OCI-LY7 (cell line): ENCODE measurements at regions not wholly inside any gene's neighbourhood (a gene's known extent, or its start where the extent isn't known, plus 50 kb on each side); places are given as distances from the start of the nearest gene placed in this dataset.

ENCODE experiments used
- BruUV-seq: library from RNA; stranded (reverse); fragments of 400-500 nt; replicated peaks from 2 replicates; lab custom pipeline; 2021; lab: Mats Ljungman, UMichigan
- CTCF ChIA-PET: fragments of 300-600 bp; sonication (Branson Sonifier 250); formaldehyde crosslinking; loops from one replicate; lab custom pipeline; 2022; ENCODE audit warnings: antibody characterized with exemption; ENCODE audit not compliant: unreplicated experiment; lab: Charles Lee
- POLR2A ChIA-PET: fragments of 300-600 bp; sonication (Branson Sonifier 250); formaldehyde crosslinking; loops from one replicate; lab custom pipeline; 2022; ENCODE audit warnings: antibody characterized with exemption; lab: Charles Lee
- DNase-seq: peaks from one replicate; pipeline ENCODE4 v3.0.0-alpha.2; 2015; ENCODE audit warnings: low spot score
- H2AFZ ChIP-seq: fragments of 200-600 bp; sonication (generic), shearing (Covaris generic); 2 replicates; pipeline ENCODE4 v1.6.1; 2014; ENCODE audit warnings: mild to moderate bottlenecking, antibody characterized with exemption, low read length, moderate library complexity
- H3K27ac ChIP-seq: fragments of 200-600 bp; sonication (generic); 2 replicates; pipeline ENCODE4 v1.5.1; 2014; ENCODE audit warnings: mixed run types, low read depth, mild to moderate bottlenecking, moderate library complexity, low read length, inconsistent platforms; ENCODE audit not compliant: poor library complexity, severe bottlenecking
- H3K36me3 ChIP-seq: fragments of 200-600 bp; sonication (generic); 2 replicates; pipeline ENCODE4 v1.6.1; 2014; ENCODE audit warnings: mild to moderate bottlenecking, antibody characterized with exemption, low read length, moderate library complexity, mixed read lengths; ENCODE audit not compliant: insufficient read depth
- H3K4me1 ChIP-seq: fragments of 200-600 bp; sonication (generic); 2 replicates; pipeline ENCODE4 v1.5.1; 2014; ENCODE audit warnings: mild to moderate bottlenecking, low read length; ENCODE audit not compliant: insufficient read depth, poor library complexity, severe bottlenecking
- H3K4me2 ChIP-seq: fragments of 200-600 bp; sonication (generic); 2 replicates; pipeline ENCODE4 v1.6.1; 2014; ENCODE audit warnings: mild to moderate bottlenecking, low read length
- H3K4me3 ChIP-seq: fragments of 200-600 bp; sonication (generic); 2 replicates; pipeline ENCODE4 v1.5.1; 2014; ENCODE audit warnings: mild to moderate bottlenecking, low read depth, low read length; ENCODE audit not compliant: poor library complexity, severe bottlenecking
- H3K79me2 ChIP-seq: fragments of 200-600 bp; sonication (generic); 2 replicates; pipeline ENCODE4 v1.6.1; 2016; ENCODE audit warnings: low read depth, mild to moderate bottlenecking, low read length, moderate library complexity, mixed read lengths; ENCODE audit not compliant: insufficient read depth
- H3K9me2 ChIP-seq: fragments of 200-600 bp; sonication (generic); 2 replicates; pipeline ENCODE4 v1.6.1; 2016; ENCODE audit warnings: mild to moderate bottlenecking, low read length, mixed read lengths; ENCODE audit not compliant: insufficient read depth
- H3K9me3 ChIP-seq: fragments of 200-600 bp; sonication (generic); 2 replicates; pipeline ENCODE4 v1.6.1; 2014; ENCODE audit warnings: mild to moderate bottlenecking, mixed run types, low read length, mixed read lengths
- H4K20me1 ChIP-seq: fragments of 200-600 bp; sonication (generic); 2 replicates; pipeline ENCODE4 v1.6.1; 2014; ENCODE audit warnings: mild to moderate bottlenecking, antibody characterized with exemption, low read length, moderate library complexity, mixed read lengths; ENCODE audit not compliant: insufficient read depth
- CTCF ChIP-seq: fragments of 200-600 bp; sonication (generic); conservative IDR thresholded peaks from 2 replicates; pipeline ENCODE4 v1.5.1; 2014; ENCODE audit warnings: mild to moderate bottlenecking, antibody characterized with exemption, low read length, moderate library complexity, mixed read lengths
- EZH2phosphoT487 ChIP-seq: fragments of 200-600 bp; sonication (generic); IDR thresholded peaks from 2 replicates; pipeline ENCODE4 v1.6.1; 2018; ENCODE audit warnings: low read depth, borderline replicate concordance, mild to moderate bottlenecking, mixed run types, antibody characterized with exemption, low read length, moderate library complexity, mixed read lengths
- intact Hi-C: fragments of 100-400 bp; cut with micrococcal nuclease; formaldehyde crosslinking; loops from one replicate; pipeline ENCODE4 v1.10.0; 2022; ENCODE audit not compliant: unreplicated experiment

GRCh38 chr2:21229302-21229701 lies 105.5 kb downstream of the TDRD15 start:
- Histone ChIP-seq H3K79me2 (no peaks in the 10 kb centered on the region), H2AFZ (no peak overlapping the region), H3K36me3 (no peaks in the 10 kb centered on the region), H3K4me3 (no peak overlapping the region), H3K9me3 (no peaks in the 10 kb centered on the region), H4K20me1 (no peaks in the 10 kb centered on the region), H3K4me1 (peaks cover 10% of the 10 kb centered on the region), H3K4me2 (no peak overlapping the region), H3K9me2 (no peaks in the 10 kb centered on the region), H3K27ac (no peak overlapping the region)
- ChIA-PET POLR2A (no interaction called here), CTCF (no interaction called here)
- DNase-seq, result no peak
- BruUV-seq, result no TSS peak
- TF ChIP-seq CTCF (no peak), EZH2phosphoT487 (no peak)
- intact Hi-C loops, result no loop called here

- H3K4me3 ChIP-seq, result no peak overlapping the region
- H3K4me1 ChIP-seq, result peaks cover 10% of the 10 kb centered on the region
- intact Hi-C loops, result no loop called here
- no peaks in the 10 kb centered on the region for H3K9me2 ChIP-seq
- no peaks in the 10 kb centered on the region for H3K79me2 ChIP-seq
- H3K36me3 ChIP-seq, result no peaks in the 10 kb centered on the region
- no peaks in the 10 kb centered on the region for H3K9me3 ChIP-seq
- no peak for DNase-seq
- POLR2A ChIA-PET, result no interaction called here
- CTCF ChIA-PET, result no interaction called here
- no TSS peak for BruUV-seq
- H4K20me1 ChIP-seq, result no peaks in the 10 kb centered on the region
- H3K4me2 ChIP-seq, result no peak overlapping the region
- H3K27ac ChIP-seq, result no peak overlapping the region
- no peak for TF ChIP-seq EZH2phosphoT487
- no peak for TF ChIP-seq CTCF
- H2AFZ ChIP-seq, result no peak overlapping the region
Measured at GRCh38 chr2:21230140-21230539, 106.4 kb downstream of the TDRD15 start.

GRCh38 chr2:21231985-21232384 lies 108.2 kb downstream of the TDRD15 start:
- no TSS peak for BruUV-seq
- Histone ChIP-seq H4K20me1 (no peaks in the 10 kb centered on the region), H3K9me2 (no peaks in the 10 kb centered on the region), H3K36me3 (no peaks in the 10 kb centered on the region), H3K4me3 (no peak overlapping the region), H3K9me3 (no peaks in the 10 kb centered on the region), H3K4me1 (peaks cover 10% of the 10 kb centered on the region), H3K27ac (no peak overlapping the region), H3K79me2 (no peaks in the 10 kb centered on the region), H2AFZ (peak overlapping the region; percentile 18), H3K4me2 (peak overlapping the region; percentile 17; the same call in 1 of the 2 replicates)
- DNase-seq, result peak; percentile 24
- ChIA-PET POLR2A (interaction anchor here (0.7 to 0.9 kb wide), 2 partner anchors 8 to 148 kb away, joined by 3 read pairs; no protein-coding TSS in a partner anchor), CTCF (no interaction called here)
- TF ChIP-seq CTCF, result no peak
- no peak for TF ChIP-seq EZH2phosphoT487
- intact Hi-C loops, result no loop called here
